HG03439 (cell line): ENCODE measurements at regions not wholly inside any gene's neighbourhood (a gene's known extent, or its start where the extent isn't known, plus 50 kb on each side); places are given as distances from the start of the nearest gene placed in this dataset.
"Not testable (repeated sequence)": the region's sequence is repeated elsewhere in the genome, so short reads cannot be mapped to it uniquely, and the experiment has no call there.

ENCODE experiments used
- ATAC-seq: cut with Tn5 transposase; IDR thresholded peaks from one replicate; pipeline ENCODE4 v1.9.1; 2021; ENCODE audit warnings: mild to moderate bottlenecking, moderate library complexity; ENCODE audit not compliant: unreplicated experiment

DNA sequence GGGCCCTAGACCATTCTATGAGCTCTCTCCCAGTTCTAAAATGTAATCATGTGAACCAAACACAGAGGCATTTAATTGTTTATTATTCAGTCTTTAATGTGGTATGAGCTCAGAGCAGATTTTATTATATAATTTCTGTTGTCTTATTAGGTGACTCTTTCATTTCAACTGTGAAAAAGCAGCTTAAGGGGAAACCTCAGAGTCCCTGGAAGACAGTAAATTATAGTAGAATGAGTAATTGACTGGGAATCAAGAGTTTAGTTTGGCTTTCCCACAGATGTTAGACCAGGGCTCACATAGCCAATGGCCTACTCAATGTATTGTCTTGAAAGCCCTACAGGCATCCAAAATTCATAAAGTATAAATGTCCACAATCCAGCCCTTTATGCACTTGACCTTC is 390.4 kb upstream of the SLC35B3 start:
- no peak for ATAC-seq

GRCh38 chr6:8821981-8822381 is 386.6 kb upstream of the SLC35B3 start:
- no peak for ATAC-seq

DNA sequence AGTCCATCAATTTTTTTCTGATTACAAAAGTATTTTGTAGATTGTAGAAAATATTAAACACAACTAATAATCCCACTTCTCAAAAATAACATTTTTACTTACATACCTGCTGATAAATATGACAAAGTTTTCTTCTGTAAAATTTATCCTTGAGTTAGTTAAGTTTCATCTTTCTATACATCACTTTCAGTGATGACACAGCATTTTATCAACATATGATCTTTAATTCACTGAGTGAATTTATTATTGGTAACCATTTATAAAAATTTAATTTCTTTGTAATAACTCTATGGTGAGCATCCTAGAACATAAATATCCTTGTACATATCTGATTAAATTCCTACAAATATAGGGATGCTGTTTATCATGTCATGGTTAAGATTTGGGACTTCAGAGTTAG is 385.0 kb upstream of the SLC35B3 start:
- ATAC-seq, result no peak

DNA sequence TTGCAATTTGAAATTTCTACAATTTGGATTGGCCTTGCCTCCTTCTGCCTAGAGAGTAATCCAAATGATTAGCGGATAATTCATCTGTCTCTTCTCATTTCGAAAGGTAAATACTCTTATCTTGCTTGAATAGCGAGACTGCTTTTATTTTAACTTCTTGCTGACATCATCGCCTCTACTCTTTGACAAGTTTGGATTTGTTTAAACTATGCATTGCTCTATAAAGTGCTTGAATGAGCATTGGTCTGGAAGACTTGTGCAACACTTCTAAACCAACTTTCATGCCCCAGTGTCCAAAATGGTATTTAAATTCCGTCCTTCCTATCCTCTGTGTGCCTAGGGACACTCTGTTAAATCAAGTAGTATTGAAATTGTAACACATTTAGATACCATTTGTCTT is 384.1 kb upstream of the SLC35B3 start:
- no peak for ATAC-seq

GRCh38 chr6:8814440-8815000 is 379.2 kb upstream of the SLC35B3 start:
- ATAC-seq, result no peak

DNA sequence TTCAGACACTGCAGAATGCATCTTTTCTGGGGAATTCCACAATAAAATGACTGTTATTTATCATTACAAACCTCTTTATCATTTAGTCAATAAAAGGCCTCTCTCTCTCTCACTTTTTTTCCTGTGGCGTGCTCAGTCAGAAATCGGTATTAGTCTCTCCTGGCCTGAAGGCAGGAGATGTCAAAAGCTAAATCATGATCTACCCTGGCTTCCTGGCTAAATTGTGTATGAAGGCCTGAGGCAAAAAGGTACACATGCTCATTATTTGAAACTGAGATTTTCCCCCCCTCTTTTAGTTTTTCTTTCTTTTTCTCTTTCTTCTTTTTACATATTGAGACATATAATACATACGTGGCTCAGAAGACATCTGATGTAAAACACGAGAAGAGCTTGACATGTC is 375.0 kb upstream of the SLC35B3 start:
- ATAC-seq, result no peak

- no peak for ATAC-seq
Observed at GRCh38 chr6:8809662-8810061, 374.3 kb upstream of the SLC35B3 start.

DNA sequence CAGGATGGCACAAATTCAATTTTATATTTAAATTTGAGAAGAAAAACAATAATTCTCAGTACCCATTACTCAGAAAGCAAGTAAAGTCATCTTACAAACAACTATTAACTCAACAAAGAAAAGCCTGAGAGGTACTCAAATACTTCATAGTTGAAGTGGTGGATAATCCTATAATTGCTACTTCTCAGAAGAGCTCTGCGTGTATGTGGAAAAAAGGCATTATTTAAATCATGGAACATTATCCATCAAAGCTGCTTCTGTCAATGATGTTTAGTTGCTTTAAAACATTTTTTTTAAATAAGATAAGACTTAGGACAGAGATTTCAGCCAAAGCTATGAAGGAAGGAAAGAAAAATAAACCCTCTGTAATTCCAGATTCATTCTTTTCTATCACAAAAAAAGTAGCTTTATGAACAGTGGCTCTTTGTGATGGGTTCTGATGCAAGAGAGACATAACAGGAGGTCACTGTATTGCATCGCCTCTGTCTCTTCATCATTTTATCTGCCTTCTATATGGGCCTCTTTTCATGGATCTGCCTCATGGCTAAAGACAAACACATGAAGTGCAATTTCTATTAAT is 367.9 kb upstream of the SLC35B3 start:
- ATAC-seq, result no peak

DNA sequence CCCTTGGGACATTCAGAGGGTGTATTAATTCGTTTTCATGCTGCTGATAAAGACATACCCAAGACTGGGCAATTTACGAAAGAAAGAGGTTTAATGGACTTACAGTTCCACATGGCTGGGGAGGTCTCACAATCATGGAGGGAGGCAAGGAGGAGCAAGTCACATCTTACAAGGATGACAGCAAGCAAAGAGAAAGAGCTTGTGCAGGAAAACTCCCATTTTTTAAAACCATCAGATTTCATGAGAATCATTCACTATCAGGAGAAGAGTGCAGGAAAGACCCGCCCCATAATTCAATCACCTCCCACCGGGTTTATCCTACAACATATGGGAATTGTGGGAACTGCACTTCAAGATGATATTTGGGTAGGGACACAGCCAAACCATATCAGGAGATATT is 367.1 kb upstream of the SLC35B3 start:
- ATAC-seq, result not testable (repeated sequence)

- no peak for ATAC-seq
Observed at GRCh38 chr6:8794420-8794819, 359.1 kb upstream of the SLC35B3 start.

- no peak for ATAC-seq
Observed at GRCh38 chr6:8789878-8790277, 354.5 kb upstream of the SLC35B3 start.

- no peak for ATAC-seq
Observed at GRCh38 chr6:8785223-8785622, 349.9 kb upstream of the SLC35B3 start.

DNA sequence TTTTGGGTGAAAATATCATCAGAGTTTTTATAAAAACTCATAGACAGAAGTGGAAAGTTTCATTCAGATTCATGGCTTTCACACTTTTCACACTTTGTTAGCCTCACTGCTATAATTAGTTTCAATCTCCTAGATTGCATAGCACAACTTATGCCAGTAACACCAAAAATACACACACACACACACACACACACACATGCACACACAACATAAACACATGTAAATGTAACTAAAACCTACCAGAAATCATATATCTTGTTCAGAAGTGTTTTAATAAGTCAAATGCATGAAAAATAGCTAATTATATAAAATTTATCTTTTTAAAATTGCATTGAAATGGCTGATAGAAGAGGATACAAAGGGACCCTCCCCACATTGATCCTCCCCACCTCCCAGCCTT is 347.8 kb upstream of the SLC35B3 start:
- ATAC-seq, result no peak

GRCh38 chr6:8780653-8781052 is 345.3 kb upstream of the SLC35B3 start:
- ATAC-seq, result no peak

DNA sequence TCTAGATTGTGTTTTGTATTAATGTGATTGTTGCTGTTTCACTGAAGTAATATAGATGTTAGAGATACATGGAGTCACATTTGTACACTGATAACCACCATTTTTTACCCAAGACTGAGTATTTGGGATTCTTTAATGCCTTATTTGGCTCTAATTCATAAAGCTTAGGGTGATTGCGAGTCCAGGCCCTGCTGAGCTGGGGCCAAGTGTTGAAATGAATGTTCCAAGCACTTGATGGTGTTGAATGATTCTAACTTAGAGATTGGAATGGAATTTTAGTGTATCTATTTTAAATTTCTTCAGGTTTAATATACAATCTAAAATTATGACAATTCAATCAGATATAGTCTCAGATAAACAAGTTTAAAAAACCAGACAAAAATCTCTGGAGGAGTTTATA is 329.4 kb upstream of the SLC35B3 start:
- ATAC-seq, result no peak

- ATAC-seq, result no peak
Observed at GRCh38 chr6:8760951-8761350, 325.6 kb upstream of the SLC35B3 start.

DNA sequence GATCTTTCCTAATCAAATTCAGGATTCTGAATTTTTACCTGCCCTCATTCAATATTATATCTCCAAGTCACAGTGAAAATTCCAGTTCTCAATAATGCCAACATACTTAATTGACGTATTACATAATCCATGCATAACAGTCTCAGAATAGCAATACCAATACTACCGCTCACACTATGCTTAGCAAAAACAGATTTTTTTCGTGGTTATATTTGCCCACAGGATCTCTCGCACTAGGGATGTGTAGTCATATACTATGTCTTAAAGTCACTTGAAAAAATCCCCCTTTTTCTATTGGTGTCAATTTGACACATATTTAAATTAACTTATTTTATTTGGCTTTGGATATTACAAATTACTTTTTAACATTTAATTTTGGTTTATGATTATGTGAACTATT is 323.1 kb upstream of the SLC35B3 start:
- ATAC-seq, result no peak

DNA sequence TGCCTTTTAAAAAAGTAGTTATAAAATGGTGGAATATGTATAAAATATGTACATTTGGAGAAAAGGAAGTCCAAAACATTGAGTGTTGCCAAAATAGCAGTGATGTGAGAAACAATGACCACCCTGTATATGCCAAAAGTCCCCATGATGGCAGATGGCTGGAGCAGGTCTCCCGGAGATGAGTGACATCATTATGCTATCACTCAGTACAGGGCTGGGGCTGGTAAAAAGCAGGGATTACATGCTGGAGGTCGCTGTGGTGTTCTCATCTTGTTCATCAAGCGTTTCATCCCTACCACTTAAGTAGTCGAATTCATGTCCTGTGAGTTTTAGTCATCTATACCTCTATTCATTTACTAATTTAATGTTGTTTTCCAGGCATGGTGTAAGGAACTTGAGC is 315.3 kb upstream of the SLC35B3 start:
- ATAC-seq, result no peak

DNA sequence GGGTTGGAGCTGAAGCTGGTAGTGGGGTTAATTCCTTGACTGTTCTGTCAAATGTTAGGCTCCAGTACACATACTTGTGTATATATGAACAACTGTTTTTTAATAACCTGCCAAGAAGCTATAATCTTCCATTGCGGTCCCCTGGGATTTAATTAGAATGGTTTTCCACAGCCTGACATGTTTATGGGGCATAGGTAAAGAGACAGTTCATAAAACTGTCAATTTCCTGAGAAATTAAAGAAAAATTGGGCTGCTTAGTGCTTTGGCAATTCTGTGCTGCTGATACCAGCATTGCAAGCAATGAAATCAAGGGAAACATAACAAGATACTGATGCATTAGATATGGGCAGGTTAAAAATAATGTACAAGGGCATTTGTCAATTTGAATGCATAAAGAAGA is 314.1 kb upstream of the SLC35B3 start:
- ATAC-seq, result no peak

DNA sequence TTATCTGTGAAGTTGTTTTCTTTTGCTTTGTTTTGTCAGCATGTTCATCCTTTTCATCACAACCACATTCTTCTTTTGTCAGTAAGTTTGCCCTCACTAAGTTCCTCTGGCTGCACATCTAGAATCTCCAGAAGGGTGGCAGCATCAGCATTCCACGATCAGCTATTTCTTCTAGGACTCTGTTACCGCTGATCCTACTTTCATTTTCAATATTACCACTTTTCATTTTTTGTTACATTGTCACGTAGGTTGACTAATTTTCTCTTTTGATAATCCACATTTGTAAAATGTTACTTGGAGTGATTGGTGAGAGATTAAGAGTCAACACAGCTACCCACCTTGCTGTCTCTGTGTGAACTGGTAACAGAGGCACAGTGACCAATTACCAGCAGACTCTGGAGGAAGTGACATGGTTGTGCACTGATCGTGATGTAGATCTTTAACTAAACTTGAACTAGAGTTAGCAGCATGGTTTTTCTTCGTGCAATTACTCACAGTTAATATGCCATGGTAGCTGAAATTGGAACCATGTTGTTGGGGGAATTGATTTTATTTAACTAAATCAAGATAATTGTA is 307.9 kb upstream of the SLC35B3 start:
- ATAC-seq, result no peak

DNA sequence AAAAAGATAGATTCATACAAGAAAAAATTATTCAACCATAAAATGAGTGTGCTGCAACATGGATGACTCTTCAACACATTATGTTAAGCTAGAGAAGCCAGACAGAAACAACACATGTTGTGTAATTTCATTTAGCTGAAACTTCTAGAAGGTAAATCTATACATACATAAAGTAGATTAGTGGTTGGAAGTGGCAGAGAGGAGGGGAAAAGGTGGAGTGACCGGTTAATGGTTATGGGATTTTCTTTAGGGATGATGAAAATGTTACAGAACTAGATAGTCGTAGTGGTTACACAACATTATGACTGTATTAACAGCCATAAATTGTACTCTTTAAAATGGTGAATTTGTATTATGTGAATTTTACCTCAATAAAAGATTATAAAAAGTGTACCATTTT is 304.1 kb upstream of the SLC35B3 start:
- no peak for ATAC-seq

DNA sequence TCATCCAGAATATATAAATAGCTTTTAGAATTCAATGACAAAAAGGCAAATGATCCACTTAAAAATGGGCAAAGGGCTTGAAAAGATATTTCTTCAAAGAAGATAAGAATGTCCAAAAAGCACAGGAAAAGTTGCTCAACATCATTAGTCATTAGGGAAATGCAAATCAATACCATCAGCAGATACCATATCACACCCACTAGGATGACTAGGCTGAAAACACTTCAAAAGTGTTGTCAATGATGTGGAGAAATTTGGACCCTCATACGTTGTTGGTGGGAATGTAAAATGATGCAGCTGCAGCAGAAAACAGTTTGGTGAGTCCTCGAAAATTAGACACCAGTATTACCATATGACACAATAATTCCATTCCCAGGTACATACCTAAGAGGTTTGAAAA is 303.6 kb upstream of the SLC35B3 start:
- ATAC-seq, result no peak
